GM06990 (cell line): ENCODE measurements at regions not wholly inside any gene's neighbourhood (a gene's known extent, or its start where the extent isn't known, plus 50 kb on each side); places are given as distances from the start of the nearest gene placed in this dataset.

Experiments
- DNase-seq: peaks from one replicate; pipeline ENCODE4 v3.0.0-alpha.2; 2011; ENCODE audit not compliant: insufficient read length; ENCODE audit errors: extremely low read depth
- H3K27me3 ChIP-seq: replicated peaks from 2 replicates; pipeline ENCODE4 v1.6.0; 2011; ENCODE audit warnings: low read length; ENCODE audit not compliant: control insufficient read depth, insufficient read depth
- H3K36me3 ChIP-seq: 2 replicates; pipeline ENCODE4 v1.5.1; 2011; ENCODE audit warnings: low read length; ENCODE audit not compliant: control insufficient read depth, insufficient read depth
- H3K4me3 ChIP-seq: replicated peaks from 2 replicates; pipeline ENCODE4 v1.5.1; 2011; ENCODE audit warnings: low read depth, mild to moderate bottlenecking, control low read depth, low read length
- CTCF ChIP-seq: IDR thresholded peaks from 2 replicates; pipeline ENCODE4 v1.5.1; 2011; ENCODE audit warnings: low read length, control low read depth, mild to moderate bottlenecking, inconsistent platforms; ENCODE audit not compliant: insufficient read depth, poor library complexity, severe bottlenecking

GRCh38 chr17:13989138-13989537 is 80.2 kb upstream of the COX10 start:
- Histone ChIP-seq H3K4me3 (no peak overlapping the region), H3K36me3 (no peaks in the 10 kb centered on the region), H3K27me3 (no peaks in the 10 kb centered on the region)
- DNase-seq, result no peak
- no peak for TF ChIP-seq CTCF

GRCh38 chr17:13993106-13993505 is 76.2 kb upstream of the COX10 start:
- no peaks in the 10 kb centered on the region for H3K27me3 ChIP-seq
- H3K36me3 ChIP-seq, result no peaks in the 10 kb centered on the region
- TF ChIP-seq CTCF, result no peak
- H3K4me3 ChIP-seq, result no peak overlapping the region
- no peak for DNase-seq

- TF ChIP-seq CTCF, result no peak
- H3K4me3 ChIP-seq, result no peak overlapping the region
- no peaks in the 10 kb centered on the region for H3K27me3 ChIP-seq
- H3K36me3 ChIP-seq, result no peaks in the 10 kb centered on the region
- DNase-seq, result no peak
Observed at GRCh38 chr17:13994050-13994449, 75.3 kb upstream of the COX10 start.

GRCh38 chr17:13995856-13996271 is 73.4 kb upstream of the COX10 start:
- no peak overlapping the region for H3K4me3 ChIP-seq
- no peak for TF ChIP-seq CTCF
- no peak for DNase-seq

GRCh38 chr17:13996276-13996675 is 73.0 kb upstream of the COX10 start:
- no peak for DNase-seq
- TF ChIP-seq CTCF, result no peak
- Histone ChIP-seq H3K4me3 (no peak overlapping the region), H3K36me3 (no peaks in the 10 kb centered on the region), H3K27me3 (no peaks in the 10 kb centered on the region)

More at GRCh38 chr17:13995856-13996271, 73.4 kb upstream of the COX10 start:
- Histone ChIP-seq H3K27me3 (no peaks in the 10 kb centered on the region), H3K36me3 (no peaks in the 10 kb centered on the region)

- H3K27me3 ChIP-seq, result no peaks in the 10 kb centered on the region
- no peaks in the 10 kb centered on the region for H3K36me3 ChIP-seq
- no peak for TF ChIP-seq CTCF
- no peak overlapping the region for H3K4me3 ChIP-seq
- no peak for DNase-seq
Observed at GRCh38 chr17:13996748-13997147, 72.6 kb upstream of the COX10 start.
